Peyer's patch (tissue), 4 donors: ENCODE measurements at regions not wholly inside any gene's neighbourhood (a gene's known extent, or its start where the extent isn't known, plus 50 kb on each side); places are given as distances from the start of the nearest gene placed in this dataset.

Experiments used
- CTCF ChIP-seq, 6 experiments: fragments of 450-650 bp in 4 of 6; fragments of 200-600 bp in 2 of 6; sonication (generic) in 1 of 6; IDR thresholded peaks; one replicate each; pipeline ENCODE4 v1.5.1; 2017 to 2019; ENCODE audit warnings: antibody characterized with exemption in 6 of 6, mild to moderate bottlenecking in 3 of 6, moderate library complexity in 1 of 6
- POLR2A ChIP-seq, 2 donors: fragments of 450-650 bp; IDR thresholded peaks; one replicate each; pipeline ENCODE4 v1.5.1; 2017; ENCODE audit warnings: antibody characterized with exemption in 2 of 2, mild to moderate bottlenecking in 2 of 2, moderate library complexity in 2 of 2

- TF ChIP-seq CTCF (IDR thresholded peaks at IDR 0.05) (no peak), POLR2A (IDR thresholded peaks at IDR 0.05) (no peak)
Measured at GRCh38 chr14:87628129-87628528, 364.9 kb downstream of the GALC start.
